ENCODE measurements at regions not wholly inside any gene's neighbourhood (a gene's known extent, or its start where the extent isn't known, plus 50 kb on each side); places are given as distances from the start of the nearest gene placed in this dataset.

DNA sequence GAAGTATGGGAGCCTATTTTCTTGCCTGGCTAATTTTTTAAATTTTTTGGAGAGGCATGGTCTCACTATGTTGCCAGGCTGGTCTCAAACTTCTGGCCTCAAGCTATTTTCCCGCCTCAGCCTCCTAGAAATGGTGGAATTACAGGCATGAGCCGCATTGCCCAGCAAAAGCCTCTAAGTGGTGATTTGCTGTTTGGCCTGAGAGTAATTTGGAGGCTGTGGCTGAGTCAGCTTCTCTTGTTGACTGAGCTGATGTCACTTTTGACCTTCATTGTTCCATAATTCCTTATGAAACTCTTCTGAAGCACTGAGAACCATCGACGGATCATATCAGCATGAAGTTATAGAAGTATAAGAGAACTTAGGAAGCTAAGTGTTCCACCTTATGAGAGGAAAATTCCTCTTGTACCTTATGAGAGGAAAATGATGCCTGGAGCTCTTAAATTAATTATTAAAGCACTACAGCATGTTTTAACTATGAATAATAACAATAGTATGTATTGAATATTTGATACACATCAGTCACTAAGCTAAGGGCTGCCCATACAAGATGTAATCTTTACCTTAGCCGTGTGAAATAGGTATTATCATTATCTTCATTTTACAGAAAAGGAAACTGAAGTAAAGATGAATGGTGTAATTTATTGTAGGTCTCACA is 220.8 kb upstream of the MON1B start:
- no peak overlapping the region for H3K4me3 ChIP-seq (ENCODE audit: low read depth, low read length)
- DNase-seq (ENCODE audit: low read depth): no peak
- TF ChIP-seq, protein P1, sequence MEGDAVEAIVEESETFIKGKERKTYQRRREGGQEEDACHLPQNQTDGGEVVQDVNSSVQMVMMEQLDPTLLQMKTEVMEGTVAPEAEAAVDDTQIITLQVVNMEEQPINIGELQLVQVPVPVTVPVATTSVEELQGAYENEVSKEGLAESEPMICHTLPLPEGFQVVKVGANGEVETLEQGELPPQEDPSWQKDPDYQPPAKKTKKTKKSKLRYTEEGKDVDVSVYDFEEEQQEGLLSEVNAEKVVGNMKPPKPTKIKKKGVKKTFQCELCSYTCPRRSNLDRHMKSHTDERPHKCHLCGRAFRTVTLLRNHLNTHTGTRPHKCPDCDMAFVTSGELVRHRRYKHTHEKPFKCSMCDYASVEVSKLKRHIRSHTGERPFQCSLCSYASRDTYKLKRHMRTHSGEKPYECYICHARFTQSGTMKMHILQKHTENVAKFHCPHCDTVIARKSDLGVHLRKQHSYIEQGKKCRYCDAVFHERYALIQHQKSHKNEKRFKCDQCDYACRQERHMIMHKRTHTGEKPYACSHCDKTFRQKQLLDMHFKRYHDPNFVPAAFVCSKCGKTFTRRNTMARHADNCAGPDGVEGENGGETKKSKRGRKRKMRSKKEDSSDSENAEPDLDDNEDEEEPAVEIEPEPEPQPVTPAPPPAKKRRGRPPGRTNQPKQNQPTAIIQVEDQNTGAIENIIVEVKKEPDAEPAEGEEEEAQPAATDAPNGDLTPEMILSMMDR (IDR thresholded peaks at IDR 0.05; ENCODE audit: low read depth, low read length): no peak
- TF ChIP-seq POLR2A (IDR thresholded peaks at IDR 0.05; ENCODE audit: extremely low read depth, insufficient read length) (no peak), MYC (IDR thresholded peaks at IDR 0.05; ENCODE audit: low read depth, low read length) (no peak)
- TF ChIP-seq, protein P2, sequence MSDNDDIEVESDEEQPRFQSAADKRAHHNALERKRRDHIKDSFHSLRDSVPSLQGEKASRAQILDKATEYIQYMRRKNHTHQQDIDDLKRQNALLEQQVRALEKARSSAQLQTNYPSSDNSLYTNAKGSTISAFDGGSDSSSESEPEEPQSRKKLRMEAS (IDR thresholded peaks at IDR 0.05; ENCODE audit: low read depth, low read length): no peak

DNA sequence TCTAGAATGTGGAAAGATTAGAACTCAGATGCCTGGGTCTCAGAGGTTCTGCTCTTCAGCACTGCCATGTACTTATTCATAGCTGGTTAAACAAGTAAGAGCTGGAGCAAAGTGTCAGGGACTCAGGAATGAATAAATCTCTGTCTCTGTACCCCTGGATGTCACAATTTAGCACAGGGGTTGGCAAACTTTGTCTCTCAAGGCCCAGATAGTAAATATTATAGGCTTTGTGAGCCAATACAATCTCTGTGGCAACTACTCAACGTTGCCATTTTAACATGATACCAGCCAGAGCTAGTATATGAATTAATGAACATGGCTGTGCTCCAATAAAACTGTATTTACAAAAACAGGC is 220.3 kb upstream of the MON1B start:
- TF ChIP-seq, protein P2 (IDR thresholded peaks at IDR 0.05; ENCODE audit: low read depth, low read length): no peak
- TF ChIP-seq MYC (IDR thresholded peaks at IDR 0.05; ENCODE audit: low read depth, low read length): no peak
- TF ChIP-seq, protein P1 (IDR thresholded peaks at IDR 0.05; ENCODE audit: low read depth, low read length): no peak
- DNase-seq (ENCODE audit: low read depth): no peak
- H3K4me3 ChIP-seq (ENCODE audit: low read depth, low read length): no peak overlapping the region

DNA sequence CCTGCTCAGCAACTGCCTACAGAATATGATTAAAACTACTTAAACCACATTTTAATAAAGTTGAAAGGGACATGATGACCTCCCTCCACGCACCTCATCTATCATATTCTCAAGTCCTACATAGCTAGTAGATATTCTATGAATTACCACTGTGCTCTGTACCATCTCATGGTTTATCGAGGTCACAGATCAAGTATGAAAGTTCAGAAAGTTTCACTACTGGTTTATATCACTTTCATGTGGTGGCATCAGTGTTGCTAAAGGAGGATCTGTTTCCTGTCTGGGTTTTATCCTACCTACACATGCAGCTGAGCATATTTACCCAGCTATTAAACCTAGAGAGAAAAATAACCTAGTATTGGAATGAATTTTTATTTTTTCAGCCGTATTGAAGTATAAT is 214.9 kb upstream of the MON1B start:
- TF ChIP-seq, protein P1 (IDR thresholded peaks at IDR 0.05; ENCODE audit: low read depth, low read length): no peak
- TF ChIP-seq POLR2A (IDR thresholded peaks at IDR 0.05; ENCODE audit: extremely low read depth, insufficient read length) (no peak), MYC (IDR thresholded peaks at IDR 0.05; ENCODE audit: low read depth, low read length) (no peak)
- TF ChIP-seq, protein P2 (IDR thresholded peaks at IDR 0.05; ENCODE audit: low read depth, low read length): no peak
- no peak for DNase-seq (ENCODE audit: low read depth)
- H3K4me3 ChIP-seq (ENCODE audit: low read depth, low read length): no peak overlapping the region

DNA sequence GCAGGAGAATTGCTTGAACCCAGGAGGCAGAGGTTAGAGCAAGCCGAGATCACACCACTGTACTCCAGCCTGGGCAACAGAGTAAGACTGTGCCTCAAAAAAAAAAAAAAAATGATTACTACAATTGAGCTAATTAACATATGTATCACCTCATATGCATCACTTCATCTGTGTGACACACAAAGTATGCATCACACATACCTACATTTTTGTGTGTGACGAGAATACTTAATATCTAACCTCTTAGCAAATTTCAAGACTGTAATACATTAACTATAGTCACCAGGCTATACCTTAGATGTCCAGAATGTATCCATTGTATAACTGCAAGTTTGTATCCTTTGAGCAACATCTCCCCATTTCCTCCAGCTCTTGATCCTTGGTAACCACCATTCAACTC is 214.2 kb upstream of the MON1B start:
- TF ChIP-seq POLR2A (IDR thresholded peaks at IDR 0.05; ENCODE audit: extremely low read depth, insufficient read length): no peak
- TF ChIP-seq MYC (IDR thresholded peaks at IDR 0.05; ENCODE audit: low read depth, low read length): no peak
- TF ChIP-seq, protein P1 (IDR thresholded peaks at IDR 0.05; ENCODE audit: low read depth, low read length): no peak
- TF ChIP-seq, protein P2 (IDR thresholded peaks at IDR 0.05; ENCODE audit: low read depth, low read length): no peak
- DNase-seq (ENCODE audit: low read depth): no peak

DNA sequence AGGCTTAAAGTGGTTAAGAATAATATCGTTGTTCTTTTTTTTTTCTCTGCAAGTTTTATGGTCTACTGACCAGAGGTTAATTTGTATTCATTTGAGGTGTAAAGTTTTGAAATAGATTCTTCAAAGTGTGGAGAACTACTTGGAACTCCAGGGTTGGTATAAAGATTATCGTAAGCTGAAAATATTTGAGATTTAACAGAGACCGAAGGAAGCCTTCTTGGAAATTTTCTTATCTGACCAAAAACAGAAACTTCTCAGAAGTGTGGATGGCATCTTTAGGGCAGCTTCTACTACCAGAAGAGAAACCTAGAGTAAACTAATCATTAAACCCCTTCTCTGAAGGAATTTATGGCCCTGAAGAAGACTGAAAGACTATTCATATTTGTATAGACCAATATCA is 206.8 kb upstream of the MON1B start:
- no peak overlapping the region for H3K4me3 ChIP-seq (ENCODE audit: low read depth, low read length)
- TF ChIP-seq POLR2A (IDR thresholded peaks at IDR 0.05; ENCODE audit: extremely low read depth, insufficient read length) (no peak), MYC (IDR thresholded peaks at IDR 0.05; ENCODE audit: low read depth, low read length) (no peak)
- TF ChIP-seq, protein P1 (IDR thresholded peaks at IDR 0.05; ENCODE audit: low read depth, low read length): no peak
- TF ChIP-seq, protein P2 (IDR thresholded peaks at IDR 0.05; ENCODE audit: low read depth, low read length): no peak
- no peak for DNase-seq (ENCODE audit: low read depth)

More for the DNA sequence above, 214.2 kb upstream of the MON1B start:
- H3K4me3 ChIP-seq (ENCODE audit: low read depth, low read length): no peak overlapping the region
